ENCODE measurements at regions not wholly inside any gene's neighbourhood (a gene's known extent, or its start where the extent isn't known, plus 50 kb on each side); places are given as distances from the start of the nearest gene placed in this dataset.

GRCh38 chr16:85394456-85395206 lies 218.5 kb upstream of the GSE1 start:
- DNase-seq = no peak

DNA sequence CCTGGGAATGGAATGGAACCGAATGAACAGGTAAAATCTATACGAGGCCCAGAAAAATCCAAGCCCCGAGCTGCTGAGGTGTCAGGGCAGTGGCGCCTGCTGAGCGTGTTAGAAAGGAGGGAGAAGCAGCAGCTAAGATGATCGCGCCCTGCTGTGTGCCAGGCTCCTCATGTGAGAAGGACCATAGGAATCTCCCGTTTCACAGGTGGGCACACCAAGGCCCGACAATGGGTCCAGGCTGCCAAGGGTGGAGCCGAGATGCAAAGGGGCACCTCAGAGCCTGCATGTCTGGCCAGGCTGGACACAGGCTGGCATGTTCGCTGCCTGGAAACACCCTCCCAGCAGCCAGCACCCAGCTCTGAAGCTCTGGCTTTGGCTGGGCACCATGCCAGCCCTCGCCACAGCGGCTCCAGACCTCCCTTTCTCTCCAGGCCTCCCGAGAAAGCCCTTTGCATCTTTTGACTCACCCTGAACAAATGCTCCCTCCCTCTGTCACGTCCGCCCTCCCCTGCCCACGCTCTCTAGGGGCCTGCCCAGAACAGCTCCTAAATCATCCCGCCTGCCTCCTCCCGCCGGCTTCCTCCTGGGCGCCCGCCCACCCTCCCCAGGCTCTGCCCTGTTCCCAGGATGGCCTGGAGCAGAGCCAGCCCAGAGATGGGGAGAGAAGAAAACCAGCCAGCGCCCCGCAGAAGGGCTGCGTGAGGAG lies 217.8 kb upstream of the GSE1 start:
- DNase-seq = peak; percentile 85 to 93 (median 90)

GRCh38 chr16:85395913-85396878 lies 216.9 kb upstream of the GSE1 start:
- no peak for DNase-seq

DNA sequence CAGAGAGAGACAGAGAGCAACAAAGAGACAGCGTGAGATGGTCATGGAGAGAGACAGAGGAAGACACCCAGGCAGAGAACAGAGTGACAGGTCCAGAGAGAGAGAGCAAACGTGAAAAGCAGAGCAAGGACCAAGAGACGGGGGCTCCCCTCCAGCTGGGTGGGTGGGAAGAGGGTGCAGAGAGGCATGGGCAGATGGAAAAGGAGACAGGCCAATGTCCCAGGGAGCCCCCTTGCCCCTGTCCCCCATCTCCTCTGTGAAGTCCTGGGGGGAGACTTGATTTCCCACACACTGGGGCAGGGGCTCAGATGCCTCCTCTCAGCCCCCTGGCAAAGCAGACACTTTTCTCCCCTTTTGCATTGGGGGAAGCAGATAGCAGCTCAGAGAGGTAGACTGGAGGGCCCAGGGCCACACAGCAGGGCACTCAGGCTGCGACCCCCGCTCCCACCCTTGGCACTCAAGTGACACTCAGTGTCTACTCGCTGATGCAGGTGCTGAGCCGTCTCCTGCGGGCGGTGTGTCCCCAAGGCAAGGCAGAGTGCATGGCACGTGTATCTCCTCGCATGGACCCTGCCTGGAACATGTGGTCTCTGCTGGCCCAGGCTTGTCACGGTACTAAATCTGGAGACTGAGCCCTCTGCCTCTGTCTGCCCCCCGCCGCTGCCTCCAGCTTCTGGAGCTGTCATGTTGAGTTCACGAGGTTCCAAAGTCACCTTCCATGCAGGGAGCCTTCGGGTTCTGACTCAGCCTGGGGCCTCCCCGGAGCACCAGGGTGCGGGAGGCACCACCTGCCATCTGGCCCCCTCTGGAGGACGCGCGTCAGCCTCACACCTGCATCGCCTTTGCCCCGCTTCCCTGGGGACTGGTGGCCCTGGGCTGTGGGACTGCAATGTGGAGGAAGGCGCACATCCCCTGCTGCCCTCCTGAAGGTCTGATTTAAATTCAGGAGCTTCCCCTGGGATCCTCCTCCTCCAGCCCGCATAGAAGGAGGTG lies 215.9 kb upstream of the GSE1 start:
- DNase-seq = no peak

DNA sequence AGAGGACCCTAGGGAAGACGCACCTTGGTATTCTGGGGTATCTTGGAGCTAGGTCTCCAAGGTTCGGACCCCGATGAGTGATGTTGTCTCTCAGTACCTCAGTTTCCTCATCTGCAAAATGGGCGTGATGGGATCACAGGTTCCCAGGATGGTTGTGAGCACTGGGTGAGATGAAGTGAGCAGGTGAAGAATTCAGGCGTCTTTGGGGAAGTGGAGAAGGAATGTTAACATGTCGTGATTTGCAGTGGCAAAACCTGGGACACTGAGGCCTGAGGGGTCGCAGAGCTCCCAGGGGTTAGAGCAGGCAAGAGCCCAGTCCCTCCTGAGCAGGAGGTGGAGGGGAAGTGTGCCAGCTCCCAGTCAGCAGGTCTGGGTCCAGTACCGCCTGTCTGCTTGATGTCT lies 215.1 kb upstream of the GSE1 start:
- DNase-seq = no peak

GRCh38 chr16:85398688-85399582 lies 214.2 kb upstream of the GSE1 start:
- DNase-seq = no peak

- DNase-seq = no peak
Observed at GRCh38 chr16:85399583-85400284, 213.4 kb upstream of the GSE1 start.

DNA sequence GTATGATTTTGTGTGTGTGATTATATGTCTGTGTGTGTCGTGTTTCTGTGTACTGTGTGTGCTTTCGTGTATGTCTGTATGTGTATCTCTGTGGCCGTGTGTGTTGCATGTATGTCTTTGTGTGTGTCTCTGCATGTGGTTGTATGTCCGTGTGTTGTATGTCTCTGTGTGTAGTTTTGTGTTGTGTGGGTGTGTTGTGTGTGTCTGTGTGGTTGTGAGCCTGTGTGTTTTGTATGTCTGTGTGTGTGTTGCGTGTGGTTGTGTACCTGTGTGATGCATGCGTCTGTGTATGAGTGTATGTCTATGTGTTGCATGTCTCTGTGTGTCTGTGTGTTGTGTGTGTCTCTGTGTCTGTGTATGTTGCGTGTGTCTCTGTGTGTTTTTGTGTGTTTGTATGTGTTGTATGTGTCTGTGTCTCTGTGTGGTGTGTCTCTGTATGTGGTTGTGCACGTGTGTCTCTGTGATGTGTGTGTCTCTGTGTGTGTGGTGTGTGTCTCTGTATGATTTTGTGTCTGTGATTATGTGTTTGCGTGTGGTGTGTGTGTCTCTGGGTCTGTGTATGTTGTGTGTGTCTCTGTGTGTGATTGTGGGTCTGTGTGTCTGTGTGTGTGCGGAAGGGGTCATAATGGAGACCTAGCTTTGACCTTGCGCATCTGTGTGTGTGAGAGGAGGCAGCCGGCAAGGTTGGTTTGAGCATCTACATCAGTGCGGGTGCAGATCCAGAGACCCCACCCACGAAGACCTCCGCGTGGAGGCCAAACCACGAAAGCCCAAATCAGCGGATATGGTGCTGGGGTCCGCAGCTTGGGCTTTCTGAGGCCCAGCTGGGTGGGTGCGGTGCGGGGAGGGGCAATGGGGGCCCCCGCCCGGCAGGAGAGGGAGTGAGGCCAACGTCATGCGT lies 212.6 kb upstream of the GSE1 start:
- no peak for DNase-seq

DNA sequence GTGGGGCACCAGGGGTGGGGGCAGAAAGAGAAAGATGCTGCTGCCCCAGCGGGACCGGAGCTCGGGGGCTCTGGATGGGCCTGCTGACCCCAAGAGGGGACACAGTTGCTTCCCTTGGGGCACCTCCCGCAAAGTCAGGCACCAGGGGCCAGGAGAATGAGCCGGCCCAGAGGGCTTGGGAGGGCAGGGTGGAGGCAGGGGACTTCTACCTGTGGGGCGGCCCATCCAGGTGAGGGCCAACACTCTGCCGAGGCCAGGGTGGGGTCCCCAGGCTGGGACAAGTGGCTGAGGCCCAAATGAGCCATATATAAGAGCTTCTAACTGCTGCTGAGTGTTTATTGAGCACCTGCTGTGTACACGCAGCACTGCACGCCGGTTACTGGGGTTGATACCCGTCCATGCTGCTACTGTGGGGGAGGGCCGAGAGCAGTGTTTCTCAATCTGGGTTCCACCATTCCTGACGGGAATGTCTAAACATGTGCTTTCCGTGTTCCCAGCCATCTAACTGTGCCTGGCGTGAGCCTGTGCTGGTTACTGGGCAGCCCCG lies 211.7 kb upstream of the GSE1 start:
- no peak for DNase-seq

DNA sequence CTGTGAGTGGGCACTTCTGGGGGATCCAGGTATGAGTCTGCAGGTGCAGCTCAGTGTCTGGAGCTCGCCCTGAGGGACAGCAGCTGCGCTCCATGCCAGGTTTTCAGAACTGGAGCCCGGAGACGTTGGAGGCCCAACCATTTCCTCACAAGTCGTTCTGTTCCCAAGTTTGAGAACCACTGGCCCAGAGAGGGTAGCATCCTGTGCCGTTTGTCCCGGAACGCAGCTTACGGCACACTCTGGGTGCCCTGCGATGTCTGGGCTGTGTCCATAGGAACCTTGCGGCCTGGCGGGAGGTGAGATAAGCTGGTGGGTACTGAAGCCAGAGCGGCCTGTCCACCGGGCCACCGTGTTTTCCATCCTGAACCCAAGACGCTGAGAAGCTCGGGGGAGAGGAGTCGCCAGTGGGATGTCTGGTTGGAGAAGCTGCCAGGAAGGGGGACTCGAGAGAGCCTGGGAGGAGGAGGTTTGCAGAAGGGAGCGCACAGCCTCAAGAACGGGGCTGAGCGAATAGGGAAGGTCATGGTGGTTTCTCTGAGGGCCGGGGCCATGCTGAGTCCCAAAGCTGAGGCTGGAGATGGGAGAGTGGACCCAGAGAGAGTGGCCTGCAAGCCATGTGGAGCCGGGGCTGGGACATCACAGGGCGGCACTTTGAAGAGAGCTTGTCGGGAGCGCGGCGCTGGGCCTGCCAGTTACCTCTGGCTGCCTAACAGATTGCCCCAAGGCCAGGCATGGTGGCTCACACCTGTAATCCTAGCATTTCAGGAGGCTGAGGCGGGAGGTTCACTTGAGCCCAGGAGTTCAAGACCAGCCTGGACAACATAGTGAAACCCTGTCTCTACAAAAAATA lies 211.0 kb upstream of the GSE1 start:
- DNase-seq = no peak

DNA sequence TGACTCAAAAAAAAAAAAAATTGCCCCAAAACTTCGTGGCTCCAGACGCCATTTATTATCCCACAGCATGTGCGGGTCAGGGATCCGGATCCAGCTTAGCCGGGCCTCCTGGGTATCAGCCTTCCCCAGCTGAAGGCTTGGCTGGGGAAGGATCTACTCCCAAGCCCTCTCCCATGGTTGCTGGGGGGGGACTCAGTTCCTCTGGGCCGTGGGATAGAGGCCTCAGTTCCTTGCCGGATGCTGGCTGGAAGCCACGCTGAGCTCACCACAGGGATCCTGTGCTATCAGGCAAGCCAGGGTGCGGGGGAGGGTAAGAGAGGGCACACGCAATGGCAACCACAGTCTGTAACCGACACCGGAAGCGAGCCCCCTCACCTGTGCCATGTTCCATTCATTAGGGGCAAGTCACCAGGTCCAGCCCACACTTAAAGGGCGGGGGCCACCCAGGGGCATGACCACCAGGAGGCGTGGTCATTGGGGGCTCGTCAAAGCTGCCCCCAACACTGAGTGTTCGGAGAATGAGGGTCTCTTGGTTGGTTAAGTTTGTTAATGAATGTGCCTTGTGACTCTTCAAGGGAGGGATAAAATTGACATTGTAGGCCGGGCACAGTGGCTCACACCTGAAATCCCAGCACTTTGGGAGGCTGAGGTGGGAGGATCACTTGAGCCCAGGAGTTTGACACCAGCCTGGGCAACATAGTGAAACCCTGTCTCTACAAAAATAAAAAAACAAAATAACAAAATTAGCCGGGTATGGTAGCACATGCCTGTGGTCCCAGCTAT lies 210.0 kb upstream of the GSE1 start:
- DNase-seq = peak in 1 of 3 donors; percentile 34

GRCh38 chr16:85403693-85404092 lies 209.4 kb upstream of the GSE1 start:
- DNase-seq = no peak

- no peak for DNase-seq
Observed at GRCh38 chr16:85412911-85413520, 200.1 kb upstream of the GSE1 start.

GRCh38 chr16:85413691-85414663 lies 199.1 kb upstream of the GSE1 start:
- DNase-seq = no peak
